ENCODE measurements at regions not wholly inside any gene's neighbourhood (a gene's known extent, or its start where the extent isn't known, plus 50 kb on each side); places are given as distances from the start of the nearest gene placed in this dataset.
"Not testable (repeated sequence)": the region's sequence is repeated elsewhere in the genome, so short reads cannot be mapped to it uniquely, and the experiment has no call there.

- TF ChIP-seq ZBTB43 (CRISPR knock-in tag; IDR thresholded peaks at IDR 0.05) (no peak), ZNF512 (CRISPR knock-in tag; IDR thresholded peaks at IDR 0.05; ENCODE audit: borderline replicate concordance) (no peak), FOXK1 (CRISPR knock-in tag; IDR thresholded peaks at IDR 0.05) (no peak)
- Mint-ChIP-seq H3K27ac (no peak overlapping the region), H3K36me3 (peaks cover 63% of the 10 kb centered on the region), H3K9me3 (peaks cover 69% of the 10 kb centered on the region), H3K4me3 (no peak overlapping the region), H3K4me1 (no peaks in the 10 kb centered on the region), H3K27me3 (ENCODE audit: low read depth) (peaks cover 8% of the 10 kb centered on the region; the same call in 1 of the 2 replicates)
- POLR2A ChIA-PET: no interaction called here
- ATAC-seq: no peak
- CTCF ChIA-PET: no interaction called here
- DNase-seq (ENCODE audit: low spot score): no peak
Observed at GRCh38 chr12:128109636-128110035, 157.3 kb upstream of the TMEM132C start.

- Mint-ChIP-seq H3K9me3 (peaks cover 70% of the 10 kb centered on the region), H3K27ac (no peak overlapping the region), H3K4me3 (no peak overlapping the region), H3K4me1 (no peaks in the 10 kb centered on the region), H3K36me3 (peaks cover 66% of the 10 kb centered on the region), H3K27me3 (ENCODE audit: low read depth) (peaks cover 12% of the 10 kb centered on the region)
- POLR2A ChIA-PET: no interaction called here
- CTCF ChIA-PET: no interaction called here
- DNase-seq (ENCODE audit: low spot score) (no peak), ATAC-seq (no peak)
- TF ChIP-seq EMX1 (CRISPR knock-in tag; IDR thresholded peaks at IDR 0.05): no peak
- TF ChIP-seq GTF2I (CRISPR knock-in tag; conservative IDR thresholded peaks at IDR 0.05): no peak
- no peak for TF ChIP-seq FOXP4 (CRISPR knock-in tag; IDR thresholded peaks at IDR 0.05)
- no peak for TF ChIP-seq HMGA2 (CRISPR knock-in tag; IDR thresholded peaks at IDR 0.05)
- no peak for TF ChIP-seq FOXP1 (CRISPR knock-in tag; IDR thresholded peaks at IDR 0.05; ENCODE audit: borderline replicate concordance)
Observed at GRCh38 chr12:128111333-128111732, 155.6 kb upstream of the TMEM132C start.

GRCh38 chr12:128111951-128112350 lies 155.0 kb upstream of the TMEM132C start:
- Mint-ChIP-seq H3K4me3 (no peak overlapping the region), H3K27ac (no peak overlapping the region), H3K4me1 (no peaks in the 10 kb centered on the region), H3K27me3 (ENCODE audit: low read depth) (peaks cover 12% of the 10 kb centered on the region), H3K36me3 (peaks cover 63% of the 10 kb centered on the region), H3K9me3 (peaks cover 66% of the 10 kb centered on the region)
- TF ChIP-seq E2F4 (CRISPR knock-in tag; IDR thresholded peaks at IDR 0.05; ENCODE audit: borderline replicate concordance, low read depth) (no peak), CDX4 (CRISPR knock-in tag; IDR thresholded peaks at IDR 0.05; ENCODE audit: borderline replicate concordance) (no peak)
- DNase-seq (ENCODE audit: low spot score) (no peak), ATAC-seq (no peak)
- ChIA-PET POLR2A (no interaction called here), CTCF (no interaction called here)

GRCh38 chr12:128113250-128113649 lies 153.7 kb upstream of the TMEM132C start:
- CTCF ChIA-PET; H3K27ac Mint-ChIP-seq; ATAC-seq; POLR2A ChIA-PET; H3K4me1 Mint-ChIP-seq; DNase-seq (ENCODE audit: low spot score); H3K4me3 Mint-ChIP-seq: not testable (repeated sequence)
- Mint-ChIP-seq H3K36me3 (peaks cover 60% of the 10 kb centered on the region), H3K27me3 (ENCODE audit: low read depth) (peaks cover 16% of the 10 kb centered on the region), H3K9me3 (peaks cover 60% of the 10 kb centered on the region)
